ENCODE measurements at regions not wholly inside any gene's neighbourhood (a gene's known extent, or its start where the extent isn't known, plus 50 kb on each side); places are given as distances from the start of the nearest gene placed in this dataset.

DNA sequence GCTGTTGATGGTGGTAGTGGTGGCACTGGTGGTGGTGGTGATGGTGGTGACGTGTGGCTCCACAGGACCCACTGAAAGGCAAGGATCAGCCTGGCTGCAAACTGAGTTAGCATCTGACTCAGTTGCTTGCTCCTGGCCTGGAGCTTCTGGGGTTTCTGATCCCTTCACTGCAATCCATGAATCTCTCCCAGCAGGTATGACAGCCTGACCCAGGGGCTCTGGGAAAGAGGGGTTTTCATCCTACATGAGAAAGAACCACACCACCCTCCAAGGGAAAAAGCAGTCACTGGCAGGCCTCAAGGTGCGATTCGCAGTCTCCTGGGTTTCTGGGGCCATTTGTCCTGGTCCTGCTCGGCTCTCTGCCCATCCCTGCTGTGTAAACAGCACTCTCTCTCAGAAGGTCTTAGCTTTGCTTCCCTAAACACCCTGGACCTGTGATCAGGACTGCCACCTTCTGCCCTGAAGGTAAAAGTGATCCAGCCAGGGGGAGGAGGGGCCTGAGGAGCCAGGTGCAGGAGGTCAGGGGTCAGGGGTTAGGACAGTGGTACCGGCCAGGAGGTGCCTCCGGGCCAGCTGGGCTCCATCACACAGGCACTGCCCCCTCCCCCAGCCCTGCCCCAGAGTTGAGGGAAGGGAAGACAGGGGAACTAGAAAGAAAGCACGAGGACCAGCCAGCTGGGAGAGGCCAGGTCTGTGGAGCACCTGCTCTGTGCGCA lies 152.0 kb downstream of the BMP7 start:
- Histone ChIP-seq H3K4me1 (peaks cover 0 to 4% (median 0%) of the 10 kb centered on the region in 4 donors), H3K36me3 (no peaks in the 10 kb centered on the region), H3K27me3 (peaks cover 0 to 26% (median 0%) of the 10 kb centered on the region in 4 donors), H3K27ac (replicated peaks in 1 of 4) (no peak overlapping the region), H3K9me3 (peaks cover 0 to 4% (median 0%) of the 10 kb centered on the region in 4 donors), H3K4me3 (no peak overlapping the region)
- no peak for DNase-seq (ENCODE audit: extremely low spot score)
- intact Hi-C loops (cut with DNase I): no loop called here
- TF ChIP-seq, protein P1, sequence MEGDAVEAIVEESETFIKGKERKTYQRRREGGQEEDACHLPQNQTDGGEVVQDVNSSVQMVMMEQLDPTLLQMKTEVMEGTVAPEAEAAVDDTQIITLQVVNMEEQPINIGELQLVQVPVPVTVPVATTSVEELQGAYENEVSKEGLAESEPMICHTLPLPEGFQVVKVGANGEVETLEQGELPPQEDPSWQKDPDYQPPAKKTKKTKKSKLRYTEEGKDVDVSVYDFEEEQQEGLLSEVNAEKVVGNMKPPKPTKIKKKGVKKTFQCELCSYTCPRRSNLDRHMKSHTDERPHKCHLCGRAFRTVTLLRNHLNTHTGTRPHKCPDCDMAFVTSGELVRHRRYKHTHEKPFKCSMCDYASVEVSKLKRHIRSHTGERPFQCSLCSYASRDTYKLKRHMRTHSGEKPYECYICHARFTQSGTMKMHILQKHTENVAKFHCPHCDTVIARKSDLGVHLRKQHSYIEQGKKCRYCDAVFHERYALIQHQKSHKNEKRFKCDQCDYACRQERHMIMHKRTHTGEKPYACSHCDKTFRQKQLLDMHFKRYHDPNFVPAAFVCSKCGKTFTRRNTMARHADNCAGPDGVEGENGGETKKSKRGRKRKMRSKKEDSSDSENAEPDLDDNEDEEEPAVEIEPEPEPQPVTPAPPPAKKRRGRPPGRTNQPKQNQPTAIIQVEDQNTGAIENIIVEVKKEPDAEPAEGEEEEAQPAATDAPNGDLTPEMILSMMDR (IDR thresholded peaks at IDR 0.05): no peak
- TF ChIP-seq POLR2A (IDR thresholded peaks at IDR 0.05; ENCODE audit: low read depth) (no peak), POLR2AphosphoS5 (IDR thresholded peaks at IDR 0.05) (no peak), EP300 (IDR thresholded peaks at IDR 0.05) (no peak)
- WGBS: 65% methylated on average over 7 of the region's 8 CpGs

DNA sequence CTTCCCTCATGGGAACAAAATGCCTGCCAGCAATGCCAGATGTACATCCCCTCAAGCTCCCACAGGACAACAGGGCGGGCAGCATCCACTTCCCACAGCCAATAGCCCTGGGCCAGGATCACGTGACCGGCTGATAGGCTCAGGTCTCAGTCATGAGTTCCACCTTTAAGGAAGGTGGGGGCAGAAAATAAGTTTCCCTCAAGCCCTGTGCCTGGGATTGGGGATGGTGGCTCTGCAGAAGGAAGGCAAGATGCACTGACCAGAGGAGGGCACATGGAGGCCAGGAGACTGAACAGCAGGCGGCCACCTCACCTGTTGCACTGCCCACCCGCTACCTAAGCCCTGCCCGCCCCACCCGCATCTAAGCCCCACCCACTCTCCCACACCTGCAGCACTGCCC lies 149.1 kb downstream of the BMP7 start:
- DNase-seq (ENCODE audit: extremely low spot score): no peak
- Histone ChIP-seq H3K27me3 (peaks cover 0 to 34% (median 0%) of the 10 kb centered on the region in 4 donors), H3K4me1 (no peaks in the 10 kb centered on the region), H3K4me3 (no peak overlapping the region), H3K9me3 (peaks cover 0 to 4% (median 0%) of the 10 kb centered on the region in 4 donors), H3K36me3 (no peaks in the 10 kb centered on the region), H3K27ac (replicated peaks in 1 of 4) (no peak overlapping the region)
- WGBS: 69% methylated on average over 4 of the region's 7 CpGs
- TF ChIP-seq POLR2A (IDR thresholded peaks at IDR 0.05; ENCODE audit: low read depth): no peak
- no peak for TF ChIP-seq EP300 (IDR thresholded peaks at IDR 0.05)
- TF ChIP-seq POLR2AphosphoS5 (IDR thresholded peaks at IDR 0.05): no peak
- TF ChIP-seq, protein P1 (IDR thresholded peaks at IDR 0.05): no peak
- intact Hi-C loops (cut with DNase I): no loop called here

DNA sequence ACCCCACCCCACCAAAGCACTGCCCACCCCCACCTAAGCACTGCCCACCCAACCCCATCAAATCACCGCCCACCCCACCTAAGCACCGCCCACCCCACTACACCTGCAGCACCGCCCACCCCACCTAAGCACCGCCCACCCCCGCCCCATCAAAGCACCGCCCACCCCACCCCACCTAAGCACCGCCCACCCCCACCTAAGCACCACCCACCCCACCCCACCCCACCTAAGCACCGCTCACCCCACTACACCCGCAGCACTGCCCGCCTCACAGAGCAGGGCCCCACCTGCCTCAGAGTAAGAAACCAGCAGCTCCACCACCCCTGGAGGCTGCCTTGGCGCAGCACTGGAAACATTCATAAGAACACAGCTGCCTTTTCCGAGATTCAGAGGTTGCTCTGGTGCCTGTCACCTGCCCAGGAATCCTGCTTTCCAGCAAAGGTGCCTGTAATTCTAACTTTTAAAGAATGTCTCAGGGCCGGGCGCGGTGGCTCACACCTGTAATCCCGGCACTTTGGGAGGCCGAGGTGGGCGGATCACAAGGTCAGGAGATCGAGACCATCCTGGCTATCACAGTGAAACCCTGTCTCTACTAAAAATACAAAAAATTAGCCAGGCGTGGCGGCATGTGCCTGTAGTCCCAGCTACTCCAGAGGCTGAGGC lies 148.2 kb downstream of the BMP7 start:
- no peaks in the 10 kb centered on the region for H3K36me3 ChIP-seq
- H3K27ac ChIP-seq (replicated peaks in 1 of 4): no peak overlapping the region
- H3K4me1 ChIP-seq: no peaks in the 10 kb centered on the region
- H3K4me3 ChIP-seq: no peak overlapping the region
- TF ChIP-seq POLR2AphosphoS5 (IDR thresholded peaks at IDR 0.05): no peak
- TF ChIP-seq, protein P1 (IDR thresholded peaks at IDR 0.05): no peak
- TF ChIP-seq EP300 (IDR thresholded peaks at IDR 0.05): no peak
- 94% methylated on average over 9 of the region's 21 CpGs for WGBS
- intact Hi-C loops (cut with DNase I): no loop called here
- H3K27me3 ChIP-seq: peaks cover 0 to 34% (median 0%) of the 10 kb centered on the region in 4 donors
- no peak for DNase-seq (ENCODE audit: extremely low spot score)
- peaks cover 0 to 4% (median 0%) of the 10 kb centered on the region in 4 donors for H3K9me3 ChIP-seq

Small RNA genes lying in the stretch of these regions (small RNA-seq; reads per million reads assigned to genes)
- gene RNU6-929P: 0 reads per million in 3 donors

All from esophagus muscularis mucosa (tissue), 4 donors.